K562 (cell line): ENCODE measurements at regions not wholly inside any gene's neighbourhood (a gene's known extent, or its start where the extent isn't known, plus 50 kb on each side); places are given as distances from the start of the nearest gene placed in this dataset.

Experiments
- ETS2 ChIP-seq: IDR thresholded peaks from 2 replicates; pipeline ENCODE4 v1.6.1; 2016; ENCODE audit warnings: borderline replicate concordance, missing genetic modification characterization, mild to moderate bottlenecking, moderate library complexity, missing compliant biosample characterization; ENCODE audit not compliant: poor library complexity, severe bottlenecking
- FOXK1 ChIP-seq: sonication (generic); formaldehyde crosslinking; IDR thresholded peaks from 2 replicates; pipeline ENCODE4 v1.8.0; 2022; ENCODE audit warnings: missing genetic modification reagents, mild to moderate bottlenecking, borderline replicate concordance
- NFIX ChIP-seq: fragments of 250-450 bp; sonication (Bioruptor Pico); IDR thresholded peaks from 2 replicates; pipeline ENCODE4 v1.4.0; 2020; ENCODE audit warnings: low read depth, mild to moderate bottlenecking, moderate library complexity
- POU5F1 ChIP-seq: fragments of 150-350 bp; IDR thresholded peaks from 2 replicates; pipeline ENCODE4 v1.6.1; 2014; ENCODE audit warnings: borderline replicate concordance, low read length, low read depth, mild to moderate bottlenecking; ENCODE audit not compliant: partially characterized antibody
- STAT5A ChIP-seq: IDR thresholded peaks from 2 replicates; pipeline ENCODE4 v1.6.1; 2012; ENCODE audit warnings: low read length, inconsistent platforms, borderline replicate concordance
- TF ChIP-seq, protein P1 (sequence below): sonication (generic); IDR thresholded peaks from 2 replicates; pipeline ENCODE4 v1.6.1; 2016
- TF ChIP-seq, protein P2 (sequence below): sonication (generic); formaldehyde crosslinking; IDR thresholded peaks from 2 replicates; pipeline ENCODE4 v1.8.0; 2022; ENCODE audit warnings: mild to moderate bottlenecking, missing genetic modification reagents

DNA sequence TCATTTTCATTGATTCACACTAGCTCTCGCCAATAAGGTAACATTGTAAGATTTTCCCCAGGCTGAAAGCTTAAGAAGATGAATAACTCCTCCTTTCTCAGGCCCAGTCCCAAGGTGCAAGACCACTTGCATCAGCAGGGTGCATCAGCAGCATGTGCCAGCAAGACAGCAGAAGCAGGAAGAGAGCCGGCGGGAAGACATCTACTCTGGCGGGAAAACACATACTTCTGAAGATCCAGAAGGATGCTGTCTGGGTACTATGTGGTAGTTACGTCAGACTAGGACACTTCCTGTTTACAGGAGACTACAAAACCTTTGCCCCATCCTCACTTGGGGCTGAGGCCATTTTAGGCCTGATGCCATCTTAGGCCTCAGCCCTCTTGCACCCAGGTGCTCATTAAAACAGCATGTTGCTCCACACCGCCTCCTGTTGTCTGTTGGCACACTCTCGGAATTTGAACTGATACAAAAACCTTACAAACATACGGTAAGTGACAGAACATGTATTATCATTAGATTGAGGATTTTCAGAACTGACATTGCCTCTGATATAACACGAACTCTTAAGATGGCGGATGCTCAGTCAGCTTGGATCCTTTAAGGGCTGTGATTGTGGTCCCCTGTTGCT is 886.5 kb upstream of the EPHA5 start (continued):
- TF ChIP-seq ETS2 (tag), result no peak
- TF ChIP-seq STAT5A, result no peak
- TF ChIP-seq NFIX (CRISPR knock-in tag), result no peak
- no peak for TF ChIP-seq POU5F1
- TF ChIP-seq, protein P1, sequence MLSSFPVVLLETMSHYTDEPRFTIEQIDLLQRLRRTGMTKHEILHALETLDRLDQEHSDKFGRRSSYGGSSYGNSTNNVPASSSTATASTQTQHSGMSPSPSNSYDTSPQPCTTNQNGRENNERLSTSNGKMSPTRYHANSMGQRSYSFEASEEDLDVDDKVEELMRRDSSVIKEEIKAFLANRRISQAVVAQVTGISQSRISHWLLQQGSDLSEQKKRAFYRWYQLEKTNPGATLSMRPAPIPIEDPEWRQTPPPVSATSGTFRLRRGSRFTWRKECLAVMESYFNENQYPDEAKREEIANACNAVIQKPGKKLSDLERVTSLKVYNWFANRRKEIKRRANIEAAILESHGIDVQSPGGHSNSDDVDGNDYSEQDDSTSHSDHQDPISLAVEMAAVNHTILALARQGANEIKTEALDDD, result no peak
- TF ChIP-seq, protein P2, sequence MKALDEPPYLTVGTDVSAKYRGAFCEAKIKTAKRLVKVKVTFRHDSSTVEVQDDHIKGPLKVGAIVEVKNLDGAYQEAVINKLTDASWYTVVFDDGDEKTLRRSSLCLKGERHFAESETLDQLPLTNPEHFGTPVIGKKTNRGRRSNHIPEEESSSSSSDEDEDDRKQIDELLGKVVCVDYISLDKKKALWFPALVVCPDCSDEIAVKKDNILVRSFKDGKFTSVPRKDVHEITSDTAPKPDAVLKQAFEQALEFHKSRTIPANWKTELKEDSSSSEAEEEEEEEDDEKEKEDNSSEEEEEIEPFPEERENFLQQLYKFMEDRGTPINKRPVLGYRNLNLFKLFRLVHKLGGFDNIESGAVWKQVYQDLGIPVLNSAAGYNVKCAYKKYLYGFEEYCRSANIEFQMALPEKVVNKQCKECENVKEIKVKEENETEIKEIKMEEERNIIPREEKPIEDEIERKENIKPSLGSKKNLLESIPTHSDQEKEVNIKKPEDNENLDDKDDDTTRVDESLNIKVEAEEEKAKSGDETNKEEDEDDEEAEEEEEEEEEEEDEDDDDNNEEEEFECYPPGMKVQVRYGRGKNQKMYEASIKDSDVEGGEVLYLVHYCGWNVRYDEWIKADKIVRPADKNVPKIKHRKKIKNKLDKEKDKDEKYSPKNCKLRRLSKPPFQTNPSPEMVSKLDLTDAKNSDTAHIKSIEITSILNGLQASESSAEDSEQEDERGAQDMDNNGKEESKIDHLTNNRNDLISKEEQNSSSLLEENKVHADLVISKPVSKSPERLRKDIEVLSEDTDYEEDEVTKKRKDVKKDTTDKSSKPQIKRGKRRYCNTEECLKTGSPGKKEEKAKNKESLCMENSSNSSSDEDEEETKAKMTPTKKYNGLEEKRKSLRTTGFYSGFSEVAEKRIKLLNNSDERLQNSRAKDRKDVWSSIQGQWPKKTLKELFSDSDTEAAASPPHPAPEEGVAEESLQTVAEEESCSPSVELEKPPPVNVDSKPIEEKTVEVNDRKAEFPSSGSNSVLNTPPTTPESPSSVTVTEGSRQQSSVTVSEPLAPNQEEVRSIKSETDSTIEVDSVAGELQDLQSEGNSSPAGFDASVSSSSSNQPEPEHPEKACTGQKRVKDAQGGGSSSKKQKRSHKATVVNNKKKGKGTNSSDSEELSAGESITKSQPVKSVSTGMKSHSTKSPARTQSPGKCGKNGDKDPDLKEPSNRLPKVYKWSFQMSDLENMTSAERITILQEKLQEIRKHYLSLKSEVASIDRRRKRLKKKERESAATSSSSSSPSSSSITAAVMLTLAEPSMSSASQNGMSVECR (CRISPR knock-in tag), result no peak
- TF ChIP-seq FOXK1 (CRISPR knock-in tag), result no peak
